ENCODE measurements at regions not wholly inside any gene's neighbourhood (a gene's known extent, or its start where the extent isn't known, plus 50 kb on each side); places are given as distances from the start of the nearest gene placed in this dataset.

GRCh38 chrX:33607042-33607595, 395.8 kb upstream of the DMD start:
- DNase-seq, result no peak

- DNase-seq, result no peak
These were observed 394.6 kb upstream of the DMD start for GRCh38 chrX:33605997-33606396.

- DNase-seq, result no peak
These were observed 381.0 kb upstream of the DMD start for GRCh38 chrX:33592396-33592795.

- DNase-seq, result no peak
These were observed 378.0 kb upstream of the DMD start for GRCh38 chrX:33589316-33589715.

- DNase-seq, result peak; percentile 49
These were observed 332.4 kb upstream of the DMD start for GRCh38 chrX:33543757-33544156.
